Psoas muscle (tissue), 7 donors: ENCODE measurements at regions not wholly inside any gene's neighbourhood (a gene's known extent, or its start where the extent isn't known, plus 50 kb on each side); places are given as distances from the start of the nearest gene placed in this dataset.
"Not testable (repeated sequence)": the region's sequence is repeated elsewhere in the genome, so short reads cannot be mapped to it uniquely, and the experiment has no call there.

ENCODE experiments used
- ATAC-seq, 4 donors: fragments of 200-7000 bp; cut with Tn5 transposase; one replicate each; pipeline ENCODE4 v1.9.1; 2020; ENCODE audit warnings: moderate library complexity in 3 of 4, mild to moderate bottlenecking in 2 of 4
- DNase-seq, 2 donors: peaks; one replicate each; pipeline ENCODE4 v3.0.0-alpha.2; 2020
- H3K27ac ChIP-seq: fragments of 200-600 bp; one replicate; pipeline ENCODE4 v1.8.0; 2022
- H3K27me3 ChIP-seq, 3 donors: fragments of 200-600 bp in 1 of 3; one replicate each; pipeline versions ENCODE4 v1.6.1 to v1.8.0; 2013 to 2022; ENCODE audit warnings: low read length in 2 of 3, mild to moderate bottlenecking in 2 of 3, moderate library complexity in 1 of 3; ENCODE audit not compliant: insufficient read depth in 3 of 3
- H3K36me3 ChIP-seq, 2 donors: fragments of 200-600 bp in 1 of 2; one replicate each; pipeline versions ENCODE4 v1.6.1 to v1.8.0; 2013 to 2022; ENCODE audit warnings: low read depth in 1 of 2, mild to moderate bottlenecking in 1 of 2, moderate library complexity in 1 of 2; ENCODE audit not compliant: insufficient read depth in 1 of 2
- H3K4me1 ChIP-seq: fragments of 200-600 bp; one replicate; pipeline ENCODE4 v1.8.0; 2022
- H3K4me3 ChIP-seq: fragments of 200-600 bp; one replicate; pipeline ENCODE4 v1.8.0; 2022; ENCODE audit warnings: mild to moderate bottlenecking
- H3K9me3 ChIP-seq: fragments of 200-600 bp; one replicate; pipeline ENCODE4 v1.8.0; 2022
- WGBS, 3 donors: extraction: QIAGEN DNeasy Blood & Tissue Kit; methylation state at CpG; one replicate each; pipeline versions ENCODE4 v1.1.6 to v1.1.7; 2013; 5-methylcytosine and 5-hydroxymethylcytosine counted together
- intact Hi-C, 2 donors: fragments of 100-400 bp; cut with DNase I; formaldehyde crosslinking; loops; one replicate each; pipeline versions ENCODE4 v1.11.0 to v1.14.2; 2022
- donor health status: healthy with polysubstance abuse.
- donor health status: DM: no; HTN: no; CAD: no; lungs with moderate emphysema.
- donor health status: Bipolar disorder and iron deficiency.
- donor health status: healthy.
- donor health status: DM: yes; HTN: yes; CAD: no.
- donor health status: DM: no; HTN: no; CAD: no.
- donor health status: DM: yes; HTN: yes; CAD: no.

DNA sequence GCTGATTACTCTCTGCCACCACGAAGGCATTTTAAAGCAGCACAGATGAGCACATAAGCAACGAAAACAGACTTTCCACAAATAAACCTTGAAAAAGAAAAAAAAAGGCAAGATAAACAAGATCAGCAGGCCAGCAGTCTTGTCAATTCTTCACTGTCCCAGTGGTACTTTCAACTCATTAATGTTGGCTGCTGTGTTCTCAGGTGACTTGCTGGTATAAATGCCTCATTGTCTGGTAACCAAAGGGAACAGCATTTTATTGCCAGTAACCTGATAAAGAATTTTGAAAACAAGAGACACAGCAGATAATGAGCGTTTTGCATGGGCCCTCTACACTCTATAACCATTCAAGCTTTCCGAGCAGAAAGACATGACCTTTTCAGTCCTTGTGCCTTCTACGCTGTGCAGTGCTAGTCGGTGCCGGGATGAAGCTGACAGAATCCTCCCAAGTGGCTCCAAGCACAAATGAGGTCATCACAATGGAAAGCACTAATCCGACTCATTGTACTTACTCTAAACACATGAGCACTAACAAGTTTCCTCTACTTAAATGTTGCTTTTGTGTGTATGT, 242.9 kb upstream of the FRG1 start:
- H3K4me3 ChIP-seq, DNase-seq, H3K4me1 ChIP-seq, H3K9me3 ChIP-seq, H3K27me3 ChIP-seq, ATAC-seq, H3K36me3 ChIP-seq, intact Hi-C loops, H3K27ac ChIP-seq: not testable (repeated sequence)
- WGBS, 3 donors: no CpG with 5 or more reads among the region's 8 CpGs

GRCh38 chr4:189703000-189703399, 237.7 kb upstream of the FRG1 start:
- ATAC-seq, intact Hi-C loops, H3K4me1 ChIP-seq, H3K27me3 ChIP-seq, H3K9me3 ChIP-seq, DNase-seq, H3K4me3 ChIP-seq, H3K36me3 ChIP-seq, H3K27ac ChIP-seq: not testable (repeated sequence)
- 69 to 82% (median 79%) methylated on average over 3 of the region's 3 CpGs for WGBS, 3 donors

GRCh38 chr4:189706821-189707220, 233.9 kb upstream of the FRG1 start:
- H3K27me3 ChIP-seq, H3K27ac ChIP-seq, H3K4me3 ChIP-seq, DNase-seq, H3K9me3 ChIP-seq, ATAC-seq, H3K4me1 ChIP-seq, H3K36me3 ChIP-seq, intact Hi-C loops: not testable (repeated sequence)
- 73 to 82% (median 76%) methylated on average over 4 of the region's 4 CpGs for WGBS, 3 donors

- H3K9me3 ChIP-seq, H3K27me3 ChIP-seq, DNase-seq, H3K36me3 ChIP-seq, H3K27ac ChIP-seq, H3K4me1 ChIP-seq, intact Hi-C loops, H3K4me3 ChIP-seq, ATAC-seq: not testable (repeated sequence)
- 91 to 96% (median 96%) methylated on average over 1 of the region's 1 CpG for WGBS, 3 donors
Observed at GRCh38 chr4:189707227-189707626, 233.4 kb upstream of the FRG1 start.

DNA sequence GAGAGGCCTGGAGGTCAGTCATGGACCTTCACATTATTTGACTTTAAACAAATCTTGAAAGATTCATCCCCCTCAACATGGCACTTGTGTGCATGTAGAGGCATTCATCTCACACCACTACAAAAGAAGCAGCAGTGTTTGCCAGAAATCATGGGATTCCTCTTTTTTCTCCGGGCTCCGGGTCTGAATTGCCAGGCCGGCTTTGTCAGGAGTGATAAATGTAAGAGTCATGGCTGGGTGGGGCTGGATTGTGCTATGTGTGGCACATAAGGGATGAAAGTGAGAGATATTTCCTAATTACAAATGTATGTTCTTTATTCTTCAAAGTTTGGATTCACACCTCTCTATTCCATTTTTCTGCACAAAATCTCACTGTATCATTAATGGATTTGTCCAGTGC, 228.7 kb upstream of the FRG1 start:
- H3K9me3 ChIP-seq, ATAC-seq, DNase-seq, H3K4me1 ChIP-seq, H3K27ac ChIP-seq, H3K36me3 ChIP-seq, intact Hi-C loops, H3K27me3 ChIP-seq, H3K4me3 ChIP-seq: not testable (repeated sequence)
- 90 to 93% (median 93%) methylated on average over 3 of the region's 3 CpGs for WGBS, 3 donors

GRCh38 chr4:189721016-189721993, 219.4 kb upstream of the FRG1 start:
- H3K4me1 ChIP-seq, DNase-seq, H3K9me3 ChIP-seq, H3K4me3 ChIP-seq, H3K27ac ChIP-seq, H3K27me3 ChIP-seq, intact Hi-C loops, ATAC-seq, H3K36me3 ChIP-seq: not testable (repeated sequence)
- 80 to 86% (median 84%) methylated on average over 17 of the region's 17 CpGs for WGBS, 3 donors

DNA sequence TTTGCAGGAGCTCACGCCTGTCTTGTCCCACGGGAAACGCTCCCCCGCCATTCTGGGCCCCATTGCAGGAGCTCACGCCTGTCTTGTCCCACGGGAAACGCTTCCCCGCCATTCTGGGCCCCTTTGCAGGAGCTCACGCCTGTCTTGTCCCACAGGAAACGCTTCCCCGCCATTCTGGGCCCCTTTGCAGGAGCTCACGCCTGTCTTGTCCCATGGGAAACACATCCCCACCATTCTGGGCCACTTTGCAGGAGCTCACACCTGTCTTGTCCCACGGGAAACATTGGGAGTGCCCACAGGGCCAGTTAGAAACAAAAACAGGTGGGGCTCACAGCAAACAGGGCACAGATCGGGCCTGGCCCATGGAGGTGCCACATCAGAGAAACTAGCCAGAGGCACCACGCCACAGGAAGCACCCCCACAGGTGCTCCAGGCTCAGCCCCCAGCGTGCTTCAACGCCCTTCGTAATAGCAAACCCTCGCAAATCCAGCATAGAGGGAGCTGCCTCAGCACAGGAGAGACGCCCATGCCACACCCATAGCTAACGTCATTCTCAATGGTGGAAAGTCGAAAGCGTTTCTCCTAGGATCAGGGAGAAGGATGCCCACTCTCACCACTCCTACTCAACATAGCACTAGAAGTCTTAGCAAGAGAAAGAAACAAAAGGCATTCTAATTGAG, 218.2 kb upstream of the FRG1 start:
- H3K27ac ChIP-seq, ATAC-seq, H3K27me3 ChIP-seq, H3K4me3 ChIP-seq, H3K36me3 ChIP-seq, intact Hi-C loops, H3K4me1 ChIP-seq, H3K9me3 ChIP-seq: not testable (repeated sequence)
- 68 to 71% (median 70%) methylated on average over 14 to 21 of the region's 23 CpGs for WGBS, 3 donors
- DNase-seq: peak; percentile 18 to 52

DNA sequence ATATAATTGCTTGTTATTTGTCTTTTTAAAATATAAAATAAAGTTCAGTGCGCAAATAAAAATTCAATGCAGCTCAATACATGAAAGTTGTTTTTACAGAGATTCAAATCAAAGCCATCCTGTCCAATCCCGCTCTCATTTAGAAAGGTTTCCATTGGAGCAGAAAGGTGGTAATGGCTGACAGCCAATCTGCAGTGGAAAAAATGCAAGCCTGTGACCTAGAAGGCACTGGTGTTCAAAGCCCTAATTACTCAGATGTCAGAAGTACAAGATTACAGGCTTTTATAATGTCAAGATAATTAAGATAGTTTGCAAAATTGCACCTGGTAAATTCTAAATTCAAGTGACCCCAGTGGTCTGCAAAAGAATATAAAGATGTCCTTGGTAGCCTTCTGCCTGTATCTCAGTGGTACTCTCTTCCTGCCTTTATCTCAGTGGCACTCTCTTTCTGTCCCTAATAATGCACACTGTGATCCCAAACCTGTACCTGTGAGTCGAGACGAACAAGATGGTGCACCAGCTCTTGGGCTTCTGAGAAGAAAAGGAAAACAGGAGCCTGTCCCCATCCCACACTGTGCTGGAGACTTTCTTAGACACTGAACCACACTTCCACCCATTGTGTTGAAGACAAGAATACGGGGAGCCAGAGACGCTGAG, 212.6 kb upstream of the FRG1 start:
- H3K27ac ChIP-seq, H3K4me1 ChIP-seq, DNase-seq, H3K27me3 ChIP-seq, H3K4me3 ChIP-seq, H3K9me3 ChIP-seq, ATAC-seq, intact Hi-C loops, H3K36me3 ChIP-seq: not testable (repeated sequence)
- 68 to 84% (median 76%) methylated on average over 4 of the region's 6 CpGs for WGBS, 3 donors

GRCh38 chr4:189731989-189732388, 208.7 kb upstream of the FRG1 start:
- H3K27ac ChIP-seq, H3K27me3 ChIP-seq, H3K36me3 ChIP-seq, H3K4me3 ChIP-seq, intact Hi-C loops, ATAC-seq, H3K9me3 ChIP-seq, DNase-seq, H3K4me1 ChIP-seq: not testable (repeated sequence)
- 71 to 90% (median 77%) methylated on average over 10 of the region's 10 CpGs for WGBS, 3 donors

DNA sequence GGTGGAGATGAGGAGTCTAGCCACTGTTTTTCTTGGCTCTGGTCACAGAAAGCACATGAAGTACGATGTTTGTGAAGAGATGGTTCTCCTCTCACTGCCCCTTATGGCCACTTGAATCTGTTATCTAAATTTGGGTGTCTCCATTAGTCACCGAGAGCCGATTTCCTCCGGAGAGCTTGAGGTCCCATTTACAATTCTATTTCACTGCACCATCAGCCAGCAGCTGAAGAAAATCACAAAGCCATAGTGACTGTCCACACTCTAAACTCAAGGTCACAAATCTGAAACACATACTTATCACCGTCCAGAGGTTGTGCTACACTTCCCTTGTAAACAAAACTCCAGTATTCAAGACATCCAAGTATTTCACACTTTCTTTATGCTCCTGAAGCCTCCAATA, 207.2 kb upstream of the FRG1 start:
- WGBS, 3 donors: 79 to 86% (median 86%) methylated on average over 5 of the region's 5 CpGs
- not testable (repeated sequence) for H3K36me3 ChIP-seq, ATAC-seq

More for the DNA sequence above, 207.2 kb upstream of the FRG1 start:
- intact Hi-C loops, H3K4me3 ChIP-seq, H3K27me3 ChIP-seq, H3K4me1 ChIP-seq, DNase-seq, H3K9me3 ChIP-seq, H3K27ac ChIP-seq: not testable (repeated sequence)
